DOHH2 (cell line): ENCODE measurements at regions not wholly inside any gene's neighbourhood (a gene's known extent, or its start where the extent isn't known, plus 50 kb on each side); places are given as distances from the start of the nearest gene placed in this dataset.

Source experiments
- H3F3A ChIP-seq: fragments of 200-600 bp; sonication (generic), shearing (Covaris generic); 2 replicates; pipeline ENCODE4 v1.6.0; 2016; ENCODE audit warnings: antibody characterized with exemption, mild to moderate bottlenecking; ENCODE audit not compliant: control insufficient read depth, insufficient read depth
- H3K27ac ChIP-seq: fragments of 200-600 bp; sonication (generic); 2 replicates; pipeline ENCODE4 v1.5.1; 2014; ENCODE audit warnings: low read depth, mild to moderate bottlenecking, low read length, moderate library complexity
- H3K27me3 ChIP-seq: fragments of 200-600 bp; sonication (generic); 2 replicates; pipeline ENCODE4 v1.6.1; 2014; ENCODE audit warnings: mild to moderate bottlenecking, low read length, mixed read lengths; ENCODE audit not compliant: control insufficient read depth
- H3K36me3 ChIP-seq: fragments of 200-600 bp; sonication (generic); 2 replicates; pipeline ENCODE4 v1.6.1; 2014; ENCODE audit warnings: mild to moderate bottlenecking, low read length, moderate library complexity, mixed read lengths; ENCODE audit not compliant: control insufficient read depth
- H3K4me1 ChIP-seq: fragments of 200-600 bp; sonication (generic); 2 replicates; pipeline ENCODE4 v1.6.1; 2014; ENCODE audit warnings: mild to moderate bottlenecking, low read length, mixed read lengths; ENCODE audit not compliant: control insufficient read depth
- H3K4me2 ChIP-seq: fragments of 200-600 bp; sonication (generic); 2 replicates; pipeline ENCODE4 v1.6.0; 2014; ENCODE audit warnings: mild to moderate bottlenecking, low read length, moderate library complexity
- H3K4me3 ChIP-seq: fragments of 200-600 bp; sonication (generic); 2 replicates; pipeline ENCODE4 v1.5.1; 2014; ENCODE audit warnings: mild to moderate bottlenecking, low read length, mixed read lengths
- H3K79me2 ChIP-seq: fragments of 200-600 bp; sonication (generic); 2 replicates; pipeline ENCODE4 v1.6.1; 2014; ENCODE audit warnings: mild to moderate bottlenecking, low read length, mixed read lengths; ENCODE audit not compliant: control insufficient read depth
- H3K9me2 ChIP-seq: fragments of 200-600 bp; sonication (generic); replicated peaks from 2 replicates; pipeline ENCODE4 v1.6.1; 2014; ENCODE audit warnings: mild to moderate bottlenecking, low read length, mixed read lengths; ENCODE audit not compliant: control insufficient read depth
- H3K9me3 ChIP-seq: fragments of 200-600 bp; sonication (generic); 2 replicates; pipeline ENCODE4 v1.6.1; 2014; ENCODE audit warnings: antibody characterized with exemption, low read length, mixed read lengths; ENCODE audit not compliant: control insufficient read depth, insufficient read depth
- H4K20me1 ChIP-seq: fragments of 200-600 bp; sonication (generic); 2 replicates; pipeline ENCODE4 v1.6.0; 2014; ENCODE audit warnings: low read depth, mild to moderate bottlenecking, antibody characterized with exemption, low read length, moderate library complexity; ENCODE audit not compliant: control insufficient read depth, insufficient read depth
- CTCF ChIP-seq: fragments of 200-600 bp; sonication (generic); IDR thresholded peaks from one replicate; pipeline ENCODE4 v1.5.1; 2014; ENCODE audit warnings: antibody characterized with exemption, mild to moderate bottlenecking, low read depth, low read length; ENCODE audit not compliant: poor library complexity, severe bottlenecking
- EZH2phosphoT487 ChIP-seq: fragments of 200-600 bp; sonication (generic); IDR thresholded peaks from 2 replicates; pipeline ENCODE4 v1.6.1; 2017; ENCODE audit warnings: borderline replicate concordance, mild to moderate bottlenecking, antibody characterized with exemption, low read length, moderate library complexity, mixed read lengths

- H3F3A ChIP-seq: no peaks in the 10 kb centered on the region
- no peaks in the 10 kb centered on the region for H3K9me2 ChIP-seq
These were observed 91.5 kb downstream of the MRPL39 start for GRCh38 chr21:25515484-25516405.

GRCh38 chr21:25513810-25514209 lies 93.5 kb downstream of the MRPL39 start:
- Histone ChIP-seq H3K27ac (no peak overlapping the region), H3F3A (no peaks in the 10 kb centered on the region), H3K9me2 (no peaks in the 10 kb centered on the region), H3K4me3 (no peak overlapping the region), H3K4me1 (0 out of 2 replicates have a peak, but pooled peaks cover 2% of the 10 kb centered on the region), H3K4me2 (no peak overlapping the region), H3K36me3 (no peaks in the 10 kb centered on the region), H4K20me1 (no peaks in the 10 kb centered on the region), H3K9me3 (no peaks in the 10 kb centered on the region), H3K27me3 (no peaks in the 10 kb centered on the region), H3K79me2 (no peaks in the 10 kb centered on the region)
- TF ChIP-seq EZH2phosphoT487 (no peak), CTCF (no peak)

More at GRCh38 chr21:25515484-25516405, 91.5 kb downstream of the MRPL39 start:
- TF ChIP-seq CTCF (no peak), EZH2phosphoT487 (no peak)
- H3K4me2 ChIP-seq: no peak overlapping the region
- H3K4me3 ChIP-seq: no peak overlapping the region
- no peaks in the 10 kb centered on the region for H3K36me3 ChIP-seq
- 0 out of 2 replicates have a peak, but pooled peaks cover 2% of the 10 kb centered on the region for H3K4me1 ChIP-seq
- H3K27me3 ChIP-seq: no peaks in the 10 kb centered on the region
- no peak overlapping the region for H3K27ac ChIP-seq
- no peaks in the 10 kb centered on the region for H4K20me1 ChIP-seq
- H3K79me2 ChIP-seq: no peaks in the 10 kb centered on the region
- H3K9me3 ChIP-seq: no peaks in the 10 kb centered on the region

GRCh38 chr21:25512095-25513081 lies 94.9 kb downstream of the MRPL39 start:
- Histone ChIP-seq H3K79me2 (no peaks in the 10 kb centered on the region), H3K36me3 (no peaks in the 10 kb centered on the region), H3K4me1 (0 out of 2 replicates have a peak, but pooled peaks cover 2% of the 10 kb centered on the region), H4K20me1 (no peaks in the 10 kb centered on the region), H3K27me3 (no peaks in the 10 kb centered on the region), H3F3A (no peaks in the 10 kb centered on the region), H3K4me3 (no peak overlapping the region), H3K9me3 (no peaks in the 10 kb centered on the region), H3K27ac (no peak overlapping the region), H3K4me2 (no peak overlapping the region), H3K9me2 (no peaks in the 10 kb centered on the region)
- TF ChIP-seq EZH2phosphoT487 (no peak), CTCF (no peak)
